Right lobe of liver (tissue), 4 donors: ENCODE measurements at regions not wholly inside any gene's neighbourhood (a gene's known extent, or its start where the extent isn't known, plus 50 kb on each side); places are given as distances from the start of the nearest gene placed in this dataset.
"Not testable (repeated sequence)": the region's sequence is repeated elsewhere in the genome, so short reads cannot be mapped to it uniquely, and the experiment has no call there.

Source experiments
- CTCF ChIP-seq, 4 donors: fragments of 200-600 bp in 3 of 4; fragments of 450-650 bp in 1 of 4; IDR thresholded peaks; one replicate each; pipeline versions ENCODE4 v1.5.1 to v1.8.0; 2016 to 2022; ENCODE audit warnings: antibody characterized with exemption in 4 of 4, mild to moderate bottlenecking in 2 of 4
- POLR2A ChIP-seq: fragments of 450-650 bp; IDR thresholded peaks from one replicate; pipeline ENCODE4 v1.6.1; 2017; ENCODE audit warnings: antibody characterized with exemption, mild to moderate bottlenecking
- donor health status: DM: no; HTN: no; CAD: no.
- donor health status: DM: no; HTN: no; CAD: no.
- donor health status: DM: no; HTN: yes; CAD: no.

GRCh38 chr1:143879757-143880536, 91.8 kb downstream of the FAM72C start:
- TF ChIP-seq POLR2A; CTCF (IDR thresholded peaks at IDR 0.05): not testable (repeated sequence)
